HCT116 (cell line): ENCODE measurements at regions not wholly inside any gene's neighbourhood (a gene's known extent, or its start where the extent isn't known, plus 50 kb on each side); places are given as distances from the start of the nearest gene placed in this dataset.

Experiments used
- ATAC-seq: fragments of 200-7000 bp; cut with Tn5 transposase; 2 replicates; pipeline ENCODE4 v1.9.1; 2020; ENCODE audit warnings: mild to moderate bottlenecking, moderate library complexity
- BruUV-seq: library from RNA; stranded (reverse); fragments of 400-500 nt; replicated peaks from 2 replicates; lab custom pipeline; 2021; lab: Mats Ljungman, UMichigan
- CTCF ChIA-PET: fragments of 300-600 bp; sonication (Branson Sonifier 250); formaldehyde crosslinking; loops from one replicate; lab custom pipeline; 2021; ENCODE audit warnings: antibody characterized with exemption; lab: Charles Lee
- POLR2A ChIA-PET: fragments of 300-600, 350-600 bp; sonication (Branson Sonifier 250); formaldehyde crosslinking; loops from one replicate; lab custom pipeline; 2021; ENCODE audit warnings: antibody characterized with exemption; lab: Charles Lee
- RAD21 ChIA-PET, 2 experiments: fragments of 300-600 bp; sonication (Branson Sonifier 250); formaldehyde crosslinking; loops; one replicate each; lab custom pipeline; 2023; ENCODE audit warnings: low total read pairs in 2 of 2; ENCODE audit not compliant: uncharacterized antibody in 2 of 2, unreplicated experiment in 2 of 2, low non-redundant PET in 1 of 2; lab: Charles Lee
- DNase-seq: peaks from one replicate; pipeline ENCODE4 v3.0.0-alpha.2; 2010; ENCODE audit warnings: low read depth, low spot score
- H2AFZ ChIP-seq: fragments of 200-600 bp; shearing (Covaris generic), sonication (generic); 2 replicates; pipeline ENCODE4 v1.6.1; 2017; ENCODE audit warnings: low read depth, mixed run types, mixed read lengths, antibody characterized with exemption, low read length; ENCODE audit not compliant: poor library complexity, severe bottlenecking
- H3K27ac ChIP-seq: 2 replicates; pipeline ENCODE4 v1.5.1; 2012; ENCODE audit warnings: low read depth, low read length
- H3K27me3 ChIP-seq: fragments of 200-600 bp; sonication (generic); 2 replicates; pipeline ENCODE4 v1.6.1; 2016; ENCODE audit warnings: mixed run types, low read length, mixed read lengths; ENCODE audit not compliant: insufficient read depth
- H3K36me3 ChIP-seq, 2 experiments: fragments of 200-500 bp in 1 of 2; fragments of 200-600 bp in 1 of 2; sonication (Bioruptor generic) in 1 of 2; sonication (generic) in 1 of 2; 2 replicates each; pipeline versions ENCODE4 v1.5.1 to v1.6.1; 2014 to 2016; ENCODE audit warnings: low read length in 2 of 2, inconsistent platforms in 1 of 2, mixed read lengths in 1 of 2, mixed run types in 1 of 2; ENCODE audit not compliant: insufficient read depth in 2 of 2, control insufficient read depth in 1 of 2
- H3K4me1 ChIP-seq, 2 experiments: fragments of 200-600 bp in 1 of 2; sonication (generic) in 1 of 2; 2 replicates each; pipeline versions ENCODE4 v1.5.1 to v1.6.1; 2012 to 2017; ENCODE audit warnings: low read length in 2 of 2, inconsistent platforms in 1 of 2, mild to moderate bottlenecking in 1 of 2, mixed read lengths in 1 of 2, mixed run types in 1 of 2, moderate library complexity in 1 of 2; ENCODE audit not compliant: insufficient read depth in 2 of 2, control insufficient read depth in 1 of 2
- H3K4me2 ChIP-seq: fragments of 200-600 bp; sonication (generic); 2 replicates; pipeline ENCODE4 v1.6.1; 2017; ENCODE audit warnings: mixed run types, low read length, mixed read lengths
- H3K4me3 ChIP-seq, 2 experiments: fragments of 200-600 bp in 1 of 2; sonication (generic) in 1 of 2; replicated peaks in 1 of 2; 2 replicates each; pipeline ENCODE4 v1.5.1; 2011 to 2016; ENCODE audit warnings: low read length in 2 of 2, control low read depth in 1 of 2, low read depth in 1 of 2, mild to moderate bottlenecking in 1 of 2, mixed read lengths in 1 of 2, mixed run types in 1 of 2
- H3K79me2 ChIP-seq: fragments of 200-600 bp; sonication (generic); 2 replicates; pipeline ENCODE4 v1.6.1; 2017; ENCODE audit warnings: mild to moderate bottlenecking, mixed run types, low read length, moderate library complexity, mixed read lengths; ENCODE audit not compliant: insufficient read depth
- H3K9ac ChIP-seq: fragments of 200-600 bp; sonication (generic); 2 replicates; pipeline ENCODE4 v1.6.1; 2016; ENCODE audit warnings: low read length, mixed read lengths
- H3K9me2 ChIP-seq: fragments of 200-600 bp; sonication (generic), shearing (Covaris generic); 2 replicates; pipeline ENCODE4 v1.6.1; 2017; ENCODE audit warnings: mixed run types, mild to moderate bottlenecking, moderate library complexity; ENCODE audit not compliant: insufficient read depth
- H3K9me3 ChIP-seq, 2 experiments: fragments of 200-500 bp in 1 of 2; fragments of 200-600 bp in 1 of 2; sonication (Bioruptor generic) in 1 of 2; sonication (generic) in 1 of 2; 2 replicates each; pipeline ENCODE4 v1.6.1; 2014 to 2017; ENCODE audit warnings: low read length in 2 of 2, mixed read lengths in 2 of 2, inconsistent platforms in 1 of 2, low read depth in 1 of 2, mild to moderate bottlenecking in 1 of 2, mixed run types in 1 of 2, moderate library complexity in 1 of 2; ENCODE audit not compliant: control insufficient read depth in 1 of 2, insufficient read depth in 1 of 2
- H4K20me1 ChIP-seq: fragments of 200-600 bp; sonication (generic), shearing (Covaris generic); 2 replicates; pipeline ENCODE4 v1.6.1; 2017; ENCODE audit warnings: mixed run types, mild to moderate bottlenecking, moderate library complexity; ENCODE audit not compliant: insufficient read depth
- CBX3 ChIP-seq: IDR thresholded peaks from 2 replicates; pipeline ENCODE4 v1.6.1; 2012; ENCODE audit warnings: low read depth
- CEBPB ChIP-seq: IDR thresholded peaks from 2 replicates; pipeline ENCODE4 v1.6.1; 2012; ENCODE audit warnings: low read depth
- ELF1 ChIP-seq: IDR thresholded peaks from 2 replicates; pipeline ENCODE4 v1.6.1; 2012; ENCODE audit warnings: low read depth, borderline replicate concordance
- EZH2 ChIP-seq: fragments of 200-600 bp; sonication (generic); IDR thresholded peaks from 2 replicates; pipeline ENCODE4 v1.6.1; 2017; ENCODE audit warnings: antibody characterized with exemption, mixed run types
- EZH2phosphoT487 ChIP-seq: fragments of 200-600 bp; IDR thresholded peaks from 2 replicates; pipeline ENCODE4 v1.6.1; 2018; ENCODE audit warnings: antibody characterized with exemption, borderline replicate concordance
- FOSL1 ChIP-seq: IDR thresholded peaks from 2 replicates; pipeline ENCODE4 v1.6.1; 2012; ENCODE audit warnings: low read depth
- JUND ChIP-seq: IDR thresholded peaks from 2 replicates; pipeline ENCODE4 v1.6.1; 2012
- POLR2A ChIP-seq: IDR thresholded peaks from 2 replicates; pipeline ENCODE4 v1.7.0; 2011; ENCODE audit warnings: borderline replicate concordance; ENCODE audit not compliant: insufficient read depth, insufficient read length; ENCODE audit errors: extremely low read depth
- RAD21 ChIP-seq: IDR thresholded peaks from 2 replicates; pipeline ENCODE4 v1.6.1; 2012; ENCODE audit warnings: low read depth, mild to moderate bottlenecking
- SP1 ChIP-seq: IDR thresholded peaks from 2 replicates; pipeline ENCODE4 v1.6.1; 2012; ENCODE audit warnings: low read depth
- SRF ChIP-seq: IDR thresholded peaks from 2 replicates; pipeline ENCODE4 v1.6.1; 2012; ENCODE audit warnings: low read depth
- TCF7L2 ChIP-seq: IDR thresholded peaks from 2 replicates; pipeline ENCODE4 v1.7.0; 2011; ENCODE audit warnings: borderline replicate concordance, inconsistent platforms; ENCODE audit not compliant: insufficient read depth, insufficient read length; ENCODE audit errors: extremely low read depth
- ZNF274 ChIP-seq: fragments of 200-500 bp; sonication (Bioruptor generic); IDR thresholded peaks from 2 replicates; pipeline ENCODE4 v1.6.1; 2014; ENCODE audit warnings: mild to moderate bottlenecking, low read depth, low read length, inconsistent platforms
- intact Hi-C: fragments of 100-400 bp; cut with micrococcal nuclease; formaldehyde crosslinking; loops from 2 replicates; pipeline ENCODE4 v1.10.0; 2022
- TF ChIP-seq, protein P1 (sequence below): IDR thresholded peaks from 2 replicates; pipeline ENCODE4 v1.6.1; 2011; ENCODE audit warnings: mild to moderate bottlenecking, low read length, moderate library complexity; ENCODE audit not compliant: insufficient replicate concordance; ENCODE audit errors: extremely low read depth
- TF ChIP-seq, protein P2 (sequence below), 3 experiments: fragments of 200-600 bp in 1 of 3; sonication (generic) in 1 of 3; IDR thresholded peaks in 2 of 3; conservative IDR thresholded peaks in 1 of 3; 2 replicates each; pipeline ENCODE4 v1.5.1; 2012 to 2017; ENCODE audit warnings: low read depth in 2 of 3, low read length in 2 of 3, antibody characterized with exemption in 1 of 3, borderline replicate concordance in 1 of 3, control low read depth in 1 of 3, mild to moderate bottlenecking in 1 of 3, mixed read lengths in 1 of 3, mixed run types in 1 of 3, moderate library complexity in 1 of 3; ENCODE audit not compliant: insufficient read depth in 1 of 3
- TF ChIP-seq, protein P3 (sequence below): IDR thresholded peaks from 2 replicates; pipeline ENCODE4 v1.6.1; 2012; ENCODE audit warnings: low read depth
- TF ChIP-seq, protein P4 (sequence below): IDR thresholded peaks from 2 replicates; pipeline ENCODE4 v1.6.1; 2012
- TF ChIP-seq, protein P5 (sequence below): IDR thresholded peaks from 2 replicates; pipeline ENCODE4 v1.6.1; 2012

DNA sequence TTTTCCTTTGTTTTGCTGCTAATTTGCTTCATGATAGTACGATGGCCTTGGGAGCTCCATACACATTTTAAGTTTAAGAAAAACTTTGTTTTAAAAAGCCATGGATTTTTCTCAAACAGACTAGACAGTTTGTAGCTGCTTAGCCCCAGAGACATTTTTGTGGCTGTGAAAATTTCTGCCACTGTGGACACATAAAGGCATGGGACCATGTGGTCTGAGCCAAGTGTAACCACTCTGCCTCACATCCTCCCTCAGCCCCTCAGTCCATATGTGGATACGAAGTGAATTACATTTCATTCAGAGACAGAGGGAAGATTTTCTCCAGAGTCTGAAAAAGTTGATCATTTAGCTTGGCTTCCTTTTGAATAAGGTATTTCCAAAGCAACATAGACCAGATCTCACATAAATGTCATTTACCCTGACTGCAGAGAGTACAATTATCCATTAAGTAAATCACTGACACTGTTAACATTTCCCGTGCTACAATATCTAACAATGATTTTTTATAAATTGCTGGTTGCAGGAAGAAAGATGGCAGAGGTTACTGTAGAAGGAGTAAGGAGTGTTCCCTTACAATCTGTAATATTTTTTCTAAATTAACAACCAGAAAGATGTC lies 87.4 kb downstream of the GJA1 start:
- no peak overlapping the region for H3K4me3 ChIP-seq
- H3K4me2 ChIP-seq: no peak overlapping the region
- no peak overlapping the region for H3K27ac ChIP-seq

More for the DNA sequence above, 87.4 kb downstream of the GJA1 start:
- BruUV-seq: no TSS peak
- Histone ChIP-seq H3K79me2 (no peaks in the 10 kb centered on the region), H3K27me3 (no peaks in the 10 kb centered on the region), H3K4me1 (no peaks in the 10 kb centered on the region), H4K20me1 (no peaks in the 10 kb centered on the region), H3K9me2 (no peaks in the 10 kb centered on the region; the same call in 1 of the 2 replicates), H2AFZ (no peak overlapping the region), H3K9ac (no peak overlapping the region), H3K36me3 (no peaks in the 10 kb centered on the region), H3K9me3 (no peaks in the 10 kb centered on the region)
- TF ChIP-seq SRF (no peak), CEBPB (no peak), EZH2 (no peak), RAD21 (no peak), ZNF274 (no peak), SP1 (no peak), FOSL1 (no peak), CBX3 (no peak), JUND (no peak), POLR2A (no peak), ELF1 (no peak), TCF7L2 (no peak), EZH2phosphoT487 (no peak)
- TF ChIP-seq, protein P1, sequence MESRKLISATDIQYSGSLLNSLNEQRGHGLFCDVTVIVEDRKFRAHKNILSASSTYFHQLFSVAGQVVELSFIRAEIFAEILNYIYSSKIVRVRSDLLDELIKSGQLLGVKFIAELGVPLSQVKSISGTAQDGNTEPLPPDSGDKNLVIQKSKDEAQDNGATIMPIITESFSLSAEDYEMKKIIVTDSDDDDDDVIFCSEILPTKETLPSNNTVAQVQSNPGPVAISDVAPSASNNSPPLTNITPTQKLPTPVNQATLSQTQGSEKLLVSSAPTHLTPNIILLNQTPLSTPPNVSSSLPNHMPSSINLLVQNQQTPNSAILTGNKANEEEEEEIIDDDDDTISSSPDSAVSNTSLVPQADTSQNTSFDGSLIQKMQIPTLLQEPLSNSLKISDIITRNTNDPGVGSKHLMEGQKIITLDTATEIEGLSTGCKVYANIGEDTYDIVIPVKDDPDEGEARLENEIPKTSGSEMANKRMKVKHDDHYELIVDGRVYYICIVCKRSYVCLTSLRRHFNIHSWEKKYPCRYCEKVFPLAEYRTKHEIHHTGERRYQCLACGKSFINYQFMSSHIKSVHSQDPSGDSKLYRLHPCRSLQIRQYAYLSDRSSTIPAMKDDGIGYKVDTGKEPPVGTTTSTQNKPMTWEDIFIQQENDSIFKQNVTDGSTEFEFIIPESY: no peak
- TF ChIP-seq, protein P2, sequence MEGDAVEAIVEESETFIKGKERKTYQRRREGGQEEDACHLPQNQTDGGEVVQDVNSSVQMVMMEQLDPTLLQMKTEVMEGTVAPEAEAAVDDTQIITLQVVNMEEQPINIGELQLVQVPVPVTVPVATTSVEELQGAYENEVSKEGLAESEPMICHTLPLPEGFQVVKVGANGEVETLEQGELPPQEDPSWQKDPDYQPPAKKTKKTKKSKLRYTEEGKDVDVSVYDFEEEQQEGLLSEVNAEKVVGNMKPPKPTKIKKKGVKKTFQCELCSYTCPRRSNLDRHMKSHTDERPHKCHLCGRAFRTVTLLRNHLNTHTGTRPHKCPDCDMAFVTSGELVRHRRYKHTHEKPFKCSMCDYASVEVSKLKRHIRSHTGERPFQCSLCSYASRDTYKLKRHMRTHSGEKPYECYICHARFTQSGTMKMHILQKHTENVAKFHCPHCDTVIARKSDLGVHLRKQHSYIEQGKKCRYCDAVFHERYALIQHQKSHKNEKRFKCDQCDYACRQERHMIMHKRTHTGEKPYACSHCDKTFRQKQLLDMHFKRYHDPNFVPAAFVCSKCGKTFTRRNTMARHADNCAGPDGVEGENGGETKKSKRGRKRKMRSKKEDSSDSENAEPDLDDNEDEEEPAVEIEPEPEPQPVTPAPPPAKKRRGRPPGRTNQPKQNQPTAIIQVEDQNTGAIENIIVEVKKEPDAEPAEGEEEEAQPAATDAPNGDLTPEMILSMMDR (IDR thresholded peaks at IDR 0.05 in 2 of 3, conservative IDR thresholded peaks at IDR 0.05 in 1 of 3; ENCODE audit: borderline replicate concordance in 1 of 3, insufficient read depth in 1 of 3, low read depth in 2 of 3, low read length in 2 of 3): no peak
- TF ChIP-seq, protein P3, sequence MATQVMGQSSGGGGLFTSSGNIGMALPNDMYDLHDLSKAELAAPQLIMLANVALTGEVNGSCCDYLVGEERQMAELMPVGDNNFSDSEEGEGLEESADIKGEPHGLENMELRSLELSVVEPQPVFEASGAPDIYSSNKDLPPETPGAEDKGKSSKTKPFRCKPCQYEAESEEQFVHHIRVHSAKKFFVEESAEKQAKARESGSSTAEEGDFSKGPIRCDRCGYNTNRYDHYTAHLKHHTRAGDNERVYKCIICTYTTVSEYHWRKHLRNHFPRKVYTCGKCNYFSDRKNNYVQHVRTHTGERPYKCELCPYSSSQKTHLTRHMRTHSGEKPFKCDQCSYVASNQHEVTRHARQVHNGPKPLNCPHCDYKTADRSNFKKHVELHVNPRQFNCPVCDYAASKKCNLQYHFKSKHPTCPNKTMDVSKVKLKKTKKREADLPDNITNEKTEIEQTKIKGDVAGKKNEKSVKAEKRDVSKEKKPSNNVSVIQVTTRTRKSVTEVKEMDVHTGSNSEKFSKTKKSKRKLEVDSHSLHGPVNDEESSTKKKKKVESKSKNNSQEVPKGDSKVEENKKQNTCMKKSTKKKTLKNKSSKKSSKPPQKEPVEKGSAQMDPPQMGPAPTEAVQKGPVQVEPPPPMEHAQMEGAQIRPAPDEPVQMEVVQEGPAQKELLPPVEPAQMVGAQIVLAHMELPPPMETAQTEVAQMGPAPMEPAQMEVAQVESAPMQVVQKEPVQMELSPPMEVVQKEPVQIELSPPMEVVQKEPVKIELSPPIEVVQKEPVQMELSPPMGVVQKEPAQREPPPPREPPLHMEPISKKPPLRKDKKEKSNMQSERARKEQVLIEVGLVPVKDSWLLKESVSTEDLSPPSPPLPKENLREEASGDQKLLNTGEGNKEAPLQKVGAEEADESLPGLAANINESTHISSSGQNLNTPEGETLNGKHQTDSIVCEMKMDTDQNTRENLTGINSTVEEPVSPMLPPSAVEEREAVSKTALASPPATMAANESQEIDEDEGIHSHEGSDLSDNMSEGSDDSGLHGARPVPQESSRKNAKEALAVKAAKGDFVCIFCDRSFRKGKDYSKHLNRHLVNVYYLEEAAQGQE: no peak
- TF ChIP-seq, protein P4, sequence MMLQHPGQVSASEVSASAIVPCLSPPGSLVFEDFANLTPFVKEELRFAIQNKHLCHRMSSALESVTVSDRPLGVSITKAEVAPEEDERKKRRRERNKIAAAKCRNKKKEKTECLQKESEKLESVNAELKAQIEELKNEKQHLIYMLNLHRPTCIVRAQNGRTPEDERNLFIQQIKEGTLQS: no peak
- TF ChIP-seq, protein P5, sequence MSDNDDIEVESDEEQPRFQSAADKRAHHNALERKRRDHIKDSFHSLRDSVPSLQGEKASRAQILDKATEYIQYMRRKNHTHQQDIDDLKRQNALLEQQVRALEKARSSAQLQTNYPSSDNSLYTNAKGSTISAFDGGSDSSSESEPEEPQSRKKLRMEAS: no peak
- CTCF ChIA-PET: interaction anchor here (1.2 kb wide), 1 partner anchor 327 kb away, joined by 3 read pairs; no protein-coding TSS in a partner anchor
- ATAC-seq (no peak), DNase-seq (no peak)
- POLR2A ChIA-PET: no interaction called here
- RAD21 ChIA-PET: no interaction called here
- intact Hi-C loops: no loop called here
